ENCODE measurements at regions not wholly inside any gene's neighbourhood (a gene's known extent, or its start where the extent isn't known, plus 50 kb on each side); places are given as distances from the start of the nearest gene placed in this dataset.
A peak's percentile ranks its signal among the peaks of the same experiment; 100 is the strongest.

GRCh38 chr3:109559389-109559788, 222.0 kb upstream of the DPPA4 start:
- H3K4me1 Mint-ChIP-seq (ENCODE audit: low read depth, unreplicated experiment): peaks cover 31% of the 10 kb centered on the region
- BruUV-seq (replicated peaks): no TSS peak
- H3K27ac Mint-ChIP-seq (ENCODE audit: unreplicated experiment): peak overlapping the region; percentile 91
- H3K9me3 Mint-ChIP-seq (ENCODE audit: low read depth, unreplicated experiment): peaks cover 4% of the 10 kb centered on the region
- no peak for TF ChIP-seq CTCF (IDR thresholded peaks at IDR 0.05; ENCODE audit: unreplicated experiment)
- intact Hi-C loops (cut with micrococcal nuclease; ENCODE audit: unreplicated experiment): loop anchor here (5.0 to 10.0 kb wide), 2 partner anchors 85 to 173 kb away; no protein-coding TSS in a partner anchor
- peaks cover 3% of the 10 kb centered on the region for H3K36me3 Mint-ChIP-seq (ENCODE audit: insufficient read depth, unreplicated experiment)
- DNase-seq: peak; percentile 49
- H3K27me3 Mint-ChIP-seq (ENCODE audit: unreplicated experiment): no peaks in the 10 kb centered on the region
- CTCF ChIA-PET: interaction anchor here (0.6 to 1.8 kb wide), 4 partner anchors 11 to 368 kb away, joined by 3 to 6 read pairs (median 4); no protein-coding TSS in a partner anchor
- H3K4me3 Mint-ChIP-seq (ENCODE audit: low read depth, unreplicated experiment): no peak overlapping the region

- no TSS peak for BruUV-seq (replicated peaks)
- intact Hi-C loops (cut with micrococcal nuclease; ENCODE audit: unreplicated experiment): loop anchor here (10.0 kb wide), 1 partner anchor 362 kb away; no protein-coding TSS in a partner anchor
- no peak overlapping the region for H3K4me3 Mint-ChIP-seq (ENCODE audit: low read depth, unreplicated experiment)
- CTCF ChIA-PET: no interaction called here
- no peak for TF ChIP-seq CTCF (IDR thresholded peaks at IDR 0.05; ENCODE audit: unreplicated experiment)
- peaks cover 3% of the 10 kb centered on the region for H3K36me3 Mint-ChIP-seq (ENCODE audit: insufficient read depth, unreplicated experiment)
- peaks cover 29% of the 10 kb centered on the region for H3K4me1 Mint-ChIP-seq (ENCODE audit: low read depth, unreplicated experiment)
- H3K9me3 Mint-ChIP-seq (ENCODE audit: low read depth, unreplicated experiment): peaks cover 5% of the 10 kb centered on the region
- no peaks in the 10 kb centered on the region for H3K27me3 Mint-ChIP-seq (ENCODE audit: unreplicated experiment)
- H3K27ac Mint-ChIP-seq (ENCODE audit: unreplicated experiment): no peak overlapping the region
- DNase-seq: no peak
These were observed 225.8 kb upstream of the DPPA4 start for GRCh38 chr3:109563149-109563548.

- H3K36me3 Mint-ChIP-seq (ENCODE audit: insufficient read depth, unreplicated experiment): no peaks in the 10 kb centered on the region
- no peak for DNase-seq
- no peak overlapping the region for H3K4me3 Mint-ChIP-seq (ENCODE audit: low read depth, unreplicated experiment)
- CTCF ChIA-PET: no interaction called here
- H3K27me3 Mint-ChIP-seq (ENCODE audit: unreplicated experiment): no peaks in the 10 kb centered on the region
- TF ChIP-seq CTCF (IDR thresholded peaks at IDR 0.05; ENCODE audit: unreplicated experiment): no peak
- peaks cover 5% of the 10 kb centered on the region for H3K9me3 Mint-ChIP-seq (ENCODE audit: low read depth, unreplicated experiment)
- no TSS peak for BruUV-seq (replicated peaks)
- H3K27ac Mint-ChIP-seq (ENCODE audit: unreplicated experiment): no peak overlapping the region
- H3K4me1 Mint-ChIP-seq (ENCODE audit: low read depth, unreplicated experiment): no peaks in the 10 kb centered on the region
- intact Hi-C loops (cut with micrococcal nuclease; ENCODE audit: unreplicated experiment): loop anchor here (10.0 kb wide), 1 partner anchor 356 kb away; no protein-coding TSS in a partner anchor
These were observed 231.9 kb upstream of the DPPA4 start for GRCh38 chr3:109569135-109569846.

- intact Hi-C loops (cut with micrococcal nuclease; ENCODE audit: unreplicated experiment): no loop called here
- H3K4me1 Mint-ChIP-seq (ENCODE audit: low read depth, unreplicated experiment): no peaks in the 10 kb centered on the region
- BruUV-seq (replicated peaks): no TSS peak
- no peaks in the 10 kb centered on the region for H3K27me3 Mint-ChIP-seq (ENCODE audit: unreplicated experiment)
- no peak overlapping the region for H3K4me3 Mint-ChIP-seq (ENCODE audit: low read depth, unreplicated experiment)
- H3K9me3 Mint-ChIP-seq (ENCODE audit: low read depth, unreplicated experiment): peaks cover 5% of the 10 kb centered on the region
- no peaks in the 10 kb centered on the region for H3K36me3 Mint-ChIP-seq (ENCODE audit: insufficient read depth, unreplicated experiment)
- no peak for DNase-seq
- CTCF ChIA-PET: interaction anchor here (0.7 to 0.9 kb wide), 2 partner anchors 10 to 70 kb away, joined by 4 to 7 read pairs; no protein-coding TSS in a partner anchor
- H3K27ac Mint-ChIP-seq (ENCODE audit: unreplicated experiment): no peak overlapping the region
- no peak for TF ChIP-seq CTCF (IDR thresholded peaks at IDR 0.05; ENCODE audit: unreplicated experiment)
These were observed 233.1 kb upstream of the DPPA4 start for GRCh38 chr3:109570408-109570807.

Measured in Calu3 (cell line).